SK-N-MC (cell line): ENCODE measurements at regions not wholly inside any gene's neighbourhood (a gene's known extent, or its start where the extent isn't known, plus 50 kb on each side); places are given as distances from the start of the nearest gene placed in this dataset.

Source experiments
- DNase-seq: peaks from one replicate; pipeline ENCODE4 v3.0.0-alpha.2; 2011; ENCODE audit warnings: low read depth, low spot score
- H3K27ac ChIP-seq: fragments of 200-600 bp; sonication (generic); 2 replicates; pipeline ENCODE4 v1.5.1; 2016; ENCODE audit warnings: mixed run types
- H3K36me3 ChIP-seq: fragments of 200-600 bp; sonication (generic); 2 replicates; pipeline ENCODE4 v1.6.1; 2017; ENCODE audit warnings: antibody characterized with exemption, low read length, mixed read lengths; ENCODE audit not compliant: insufficient read depth
- H3K4me3 ChIP-seq: fragments of 200-600 bp; sonication (generic); 2 replicates; pipeline ENCODE4 v1.5.1; 2016
- H3K9ac ChIP-seq: fragments of 200-600 bp; sonication (generic); 2 replicates; pipeline ENCODE4 v1.8.0; 2017; ENCODE audit warnings: mixed run types, mixed read lengths; ENCODE audit not compliant: insufficient read length
- H3K9me3 ChIP-seq: fragments of 200-600 bp; sonication (generic); 2 replicates; pipeline ENCODE4 v1.6.1; 2017; ENCODE audit warnings: low read depth, mild to moderate bottlenecking, antibody characterized with exemption, low read length, moderate library complexity, mixed read lengths
- EZH2 ChIP-seq: fragments of 200-600 bp; sonication (generic); IDR thresholded peaks from one replicate; pipeline ENCODE4 v1.6.1; 2017; ENCODE audit warnings: antibody characterized with exemption
- FOXP2 ChIP-seq: optimal IDR thresholded peaks from 2 replicates; pipeline ENCODE3; 2011; ENCODE audit warnings: mild to moderate bottlenecking, moderate library complexity; ENCODE audit not compliant: insufficient read depth; ENCODE audit errors: extremely low read length, control extremely low read depth
- POLR2AphosphoS5 ChIP-seq: IDR thresholded peaks from 2 replicates; pipeline ENCODE4 v1.6.1; 2012; ENCODE audit warnings: mild to moderate bottlenecking, low read depth, low read length, borderline replicate concordance

DNA sequence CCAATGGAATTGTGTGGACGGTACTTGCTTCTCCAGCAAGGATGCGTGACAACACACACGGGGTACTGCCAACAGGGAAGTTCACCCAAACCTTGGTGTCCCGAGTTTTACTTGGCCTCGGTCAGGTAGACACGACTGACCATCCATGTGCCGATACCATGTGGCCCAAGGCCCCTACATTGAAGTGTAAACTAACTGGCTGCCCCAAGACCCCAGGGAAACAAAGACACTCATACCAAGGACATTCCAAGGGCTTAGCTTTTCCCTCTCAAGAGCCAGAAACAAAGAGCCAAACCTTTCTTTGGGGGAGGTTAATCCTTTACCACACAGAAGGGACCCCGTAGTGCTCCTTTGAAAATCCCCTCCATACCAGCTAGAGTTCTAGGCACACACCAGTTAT is 215.9 kb upstream of the TNRC6C start:
- Histone ChIP-seq H3K27ac (no peak overlapping the region), H3K4me3 (no peak overlapping the region), H3K9ac (no peak overlapping the region), H3K9me3 (no peaks in the 10 kb centered on the region), H3K36me3 (no peaks in the 10 kb centered on the region)
- no peak for DNase-seq
- no peak for TF ChIP-seq EZH2
- TF ChIP-seq POLR2AphosphoS5 = no peak
- no peak for TF ChIP-seq FOXP2

DNA sequence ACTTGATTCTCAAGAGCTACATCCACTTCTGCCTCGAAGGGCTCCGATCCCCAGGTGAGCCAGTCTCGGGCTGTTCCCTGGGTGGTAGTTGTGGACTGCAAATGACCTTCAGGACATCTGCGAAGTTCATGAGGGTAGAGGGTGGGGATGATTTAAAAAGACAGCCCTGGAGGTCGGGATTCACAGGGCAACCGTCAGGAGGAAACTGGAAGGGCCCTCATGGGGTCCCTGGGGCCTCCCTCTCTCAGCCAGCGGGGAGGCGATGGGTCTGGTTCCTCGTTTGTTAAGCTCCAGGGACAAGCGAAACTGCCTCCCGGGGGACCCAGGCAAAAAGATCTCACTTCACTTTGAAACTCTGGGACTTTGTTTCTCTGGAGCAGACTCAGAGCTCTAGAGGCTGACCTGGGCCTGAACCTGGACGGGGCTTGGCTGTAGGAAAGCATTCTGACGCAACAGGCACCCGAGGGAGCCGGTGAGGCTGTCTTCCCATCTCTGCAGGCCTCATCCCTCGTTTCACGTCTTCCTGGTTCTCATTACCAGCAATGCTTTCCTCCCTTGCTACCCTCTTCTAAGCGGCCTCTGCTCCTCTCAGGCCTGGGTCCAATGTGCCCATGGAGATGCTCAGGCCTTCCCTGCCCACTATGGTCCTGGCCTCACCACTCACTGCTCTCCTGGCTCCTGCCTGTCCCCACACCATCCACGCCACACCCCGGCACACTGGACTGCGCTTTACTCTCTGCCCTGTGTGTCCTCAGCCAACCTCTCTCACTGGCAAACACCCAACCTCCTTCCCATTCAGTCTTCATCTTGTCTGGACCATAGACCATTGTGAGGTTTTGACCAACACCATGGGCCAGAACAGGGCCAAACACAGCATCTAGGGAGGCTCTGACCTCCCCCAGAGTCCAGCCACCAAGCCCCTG is 214.2 kb upstream of the TNRC6C start:
- TF ChIP-seq FOXP2 (no peak), EZH2 (no peak), POLR2AphosphoS5 (no peak)
- no peaks in the 10 kb centered on the region for H3K9me3 ChIP-seq
- no peak overlapping the region for H3K4me3 ChIP-seq
- no peak overlapping the region for H3K27ac ChIP-seq
- DNase-seq = no peak
- no peaks in the 10 kb centered on the region for H3K36me3 ChIP-seq
- H3K9ac ChIP-seq = no peak overlapping the region

DNA sequence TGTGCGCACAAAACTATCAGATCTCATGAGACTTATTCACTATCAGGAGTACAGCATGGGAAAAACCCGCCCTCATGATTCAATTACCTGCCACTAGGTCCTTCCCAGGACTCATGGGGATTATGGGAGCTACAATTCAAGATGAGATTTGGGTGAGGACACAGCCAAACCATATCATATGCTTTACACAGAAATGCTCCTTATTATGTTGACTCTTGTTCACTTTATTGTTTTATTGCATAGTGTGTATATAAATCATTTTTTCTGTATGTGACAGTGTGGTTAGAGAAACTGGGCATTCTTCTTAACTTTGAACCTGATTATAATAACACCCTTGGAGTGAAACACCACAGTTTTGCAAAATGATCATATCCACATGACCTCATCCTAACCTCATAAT is 212.8 kb upstream of the TNRC6C start:
- H3K9ac ChIP-seq = no peak overlapping the region
- DNase-seq = no peak
- no peak overlapping the region for H3K4me3 ChIP-seq
- H3K27ac ChIP-seq = no peak overlapping the region
- H3K9me3 ChIP-seq = no peaks in the 10 kb centered on the region
- H3K36me3 ChIP-seq = no peaks in the 10 kb centered on the region
- TF ChIP-seq FOXP2 = no peak
- TF ChIP-seq EZH2 = no peak
- no peak for TF ChIP-seq POLR2AphosphoS5

DNA sequence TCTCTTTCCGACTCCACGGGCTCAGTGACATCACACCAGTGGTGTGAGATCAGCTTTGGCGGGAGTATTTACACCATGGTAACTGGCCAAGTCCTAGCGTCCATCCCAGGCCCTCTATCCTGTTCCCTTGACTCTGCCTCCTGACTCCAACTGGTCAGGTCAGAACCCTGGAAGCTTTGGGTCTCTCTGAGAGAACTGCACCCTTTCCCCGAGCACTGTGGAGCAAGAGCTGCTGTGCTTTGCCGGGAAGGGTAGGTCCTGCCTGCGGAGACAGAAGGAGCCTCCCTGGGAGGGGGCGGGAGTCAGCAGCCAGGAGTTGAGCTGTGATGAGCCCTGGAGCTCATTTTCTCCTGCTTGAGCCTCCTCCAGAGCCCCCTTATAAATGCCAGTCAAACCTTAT is 212.1 kb upstream of the TNRC6C start:
- no peak for TF ChIP-seq POLR2AphosphoS5
- TF ChIP-seq EZH2 = no peak
- TF ChIP-seq FOXP2 = no peak
- Histone ChIP-seq H3K27ac (no peak overlapping the region), H3K36me3 (no peaks in the 10 kb centered on the region), H3K4me3 (no peak overlapping the region), H3K9ac (no peak overlapping the region), H3K9me3 (no peaks in the 10 kb centered on the region)
- DNase-seq = no peak

DNA sequence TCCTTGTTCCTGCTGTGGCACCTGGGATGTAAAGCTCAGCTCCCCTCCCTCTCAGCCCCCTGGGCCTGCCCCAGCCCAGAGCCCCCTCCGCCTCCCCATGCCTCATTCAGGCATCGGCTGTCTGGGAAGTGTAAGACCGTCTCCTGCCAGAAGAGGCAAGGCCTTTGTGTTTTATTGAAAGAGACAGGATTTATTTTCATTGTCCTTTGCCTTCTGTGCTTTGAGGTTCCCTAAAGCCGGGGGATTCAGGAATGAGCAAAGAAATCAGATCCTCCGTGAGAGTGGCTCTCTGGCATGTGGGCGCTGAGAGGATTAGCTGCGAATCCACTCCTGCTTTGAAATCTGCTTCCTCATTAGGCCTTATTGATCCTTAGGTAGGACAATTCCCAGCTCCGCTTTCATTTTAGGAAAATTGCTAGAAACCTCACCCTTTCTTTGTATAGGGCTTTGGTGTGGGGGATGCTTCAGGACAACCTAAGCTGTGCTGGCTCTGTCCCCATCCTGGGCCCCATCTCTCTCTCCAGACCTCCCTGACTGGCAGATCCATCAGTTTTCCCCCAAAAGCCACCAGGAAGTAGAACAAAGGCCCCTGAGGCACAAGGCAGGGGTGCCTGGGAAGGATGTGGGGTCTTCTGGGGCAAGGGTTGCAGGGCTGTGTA is 211.5 kb upstream of the TNRC6C start:
- H3K4me3 ChIP-seq = no peak overlapping the region
- H3K36me3 ChIP-seq = no peaks in the 10 kb centered on the region
- H3K27ac ChIP-seq = no peak overlapping the region
- H3K9me3 ChIP-seq = no peaks in the 10 kb centered on the region
- H3K9ac ChIP-seq = no peak overlapping the region
- TF ChIP-seq EZH2 = no peak
- TF ChIP-seq POLR2AphosphoS5 = no peak
- no peak for TF ChIP-seq FOXP2
- no peak for DNase-seq

DNA sequence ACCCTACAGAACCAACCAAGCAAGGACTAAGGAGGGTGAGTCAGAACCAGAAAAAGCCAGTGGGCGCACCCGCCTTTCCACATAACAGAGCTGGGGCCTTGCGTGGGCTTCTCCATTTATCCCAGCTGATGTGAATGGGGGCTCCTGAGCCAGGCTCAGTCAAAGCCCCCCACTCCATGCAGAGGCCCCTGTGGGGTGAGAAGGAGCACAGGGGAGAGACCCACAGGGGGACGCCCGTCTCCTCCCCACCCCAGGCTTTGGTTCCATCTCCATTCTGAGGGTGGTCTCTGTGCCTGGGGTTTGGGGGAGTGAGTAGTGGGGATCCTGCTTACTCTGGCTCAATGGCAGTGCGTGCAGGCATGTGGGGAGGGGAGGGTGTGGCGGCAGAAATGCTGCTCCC is 210.1 kb upstream of the TNRC6C start:
- DNase-seq = no peak
- H3K27ac ChIP-seq = no peak overlapping the region
- no peak overlapping the region for H3K9ac ChIP-seq
- H3K4me3 ChIP-seq = no peak overlapping the region
- H3K36me3 ChIP-seq = no peaks in the 10 kb centered on the region
- H3K9me3 ChIP-seq = no peaks in the 10 kb centered on the region
- TF ChIP-seq FOXP2 (no peak), POLR2AphosphoS5 (no peak), EZH2 (no peak)

DNA sequence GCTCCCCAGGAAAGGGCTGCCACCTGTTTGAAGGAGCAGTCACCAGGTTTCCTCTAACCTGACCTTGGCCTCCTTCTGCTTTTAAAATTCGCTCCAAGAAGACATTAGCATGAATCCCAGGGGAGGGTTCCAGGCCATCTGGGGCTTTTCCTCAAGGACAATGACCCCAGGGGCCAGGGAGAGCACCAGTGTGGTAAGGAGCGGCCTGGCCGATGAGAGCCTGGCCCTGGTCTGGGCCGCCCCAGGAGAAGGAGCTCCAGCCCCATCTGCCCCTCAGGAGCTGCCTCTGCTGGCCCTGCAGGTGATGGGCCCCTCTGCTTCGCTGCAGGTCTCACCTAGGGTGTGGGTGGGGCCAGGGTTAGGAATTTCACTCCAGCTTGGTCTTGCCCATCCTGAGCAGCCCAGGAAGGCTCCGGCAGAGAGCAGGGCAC is 209.2 kb upstream of the TNRC6C start:
- Histone ChIP-seq H3K9me3 (no peaks in the 10 kb centered on the region), H3K4me3 (no peak overlapping the region), H3K36me3 (no peaks in the 10 kb centered on the region), H3K9ac (no peak overlapping the region), H3K27ac (no peak overlapping the region)
- TF ChIP-seq EZH2 (no peak), POLR2AphosphoS5 (no peak), FOXP2 (no peak)
- DNase-seq = no peak

DNA sequence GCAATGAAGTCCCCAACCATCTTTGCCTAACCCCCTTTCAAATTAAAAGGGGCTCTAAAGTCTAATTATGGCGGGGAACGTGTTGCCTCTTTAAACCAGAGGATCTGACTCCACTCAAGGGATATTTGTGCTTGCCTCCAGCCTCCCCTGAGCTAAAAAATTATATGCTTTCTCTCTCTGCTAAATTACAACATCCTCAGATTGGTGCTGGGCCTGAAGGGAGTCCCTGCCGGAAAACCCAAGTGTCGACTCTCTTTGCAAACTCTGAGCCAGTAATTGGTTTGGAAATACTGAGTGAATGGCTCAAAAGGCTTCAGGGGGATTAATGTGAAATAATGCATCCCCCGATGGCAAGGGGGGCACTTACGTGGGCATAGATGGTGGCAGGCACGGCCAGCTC is 208.5 kb upstream of the TNRC6C start:
- TF ChIP-seq FOXP2 (no peak), EZH2 (no peak), POLR2AphosphoS5 (no peak)
- no peak for DNase-seq
- Histone ChIP-seq H3K27ac (no peak overlapping the region), H3K9me3 (no peaks in the 10 kb centered on the region), H3K36me3 (no peaks in the 10 kb centered on the region), H3K4me3 (no peak overlapping the region), H3K9ac (no peak overlapping the region)
